ENCODE measurements at regions not wholly inside any gene's neighbourhood (a gene's known extent, or its start where the extent isn't known, plus 50 kb on each side); places are given as distances from the start of the nearest gene placed in this dataset.

GRCh38 chr6:95802978-95803377 lies 212.8 kb upstream of the FUT9 start:
- TF ChIP-seq POLR2A (IDR thresholded peaks at IDR 0.05) (no peak), CTCF (IDR thresholded peaks at IDR 0.05) (no peak), POLR2AphosphoS5 (IDR thresholded peaks at IDR 0.05) (peak in 2 of 3 donors; percentile 23 to 27)

All from stomach (tissue), 4 donors.